Left forelimb (tissue), 1 donor: ENCODE measurements at regions not wholly inside any gene's neighbourhood (a gene's known extent, or its start where the extent isn't known, plus 50 kb on each side); places are given as distances from the start of the nearest gene placed in this dataset.
"Not testable (repeated sequence)": the region's sequence is repeated elsewhere in the genome, so short reads cannot be mapped to it uniquely, and the experiment has no call there.

Experiments used
- DNase-seq: peaks from one replicate; pipeline ENCODE4 v3.0.0-alpha.2; 2018; ENCODE audit warnings: low spot score

- no peak for DNase-seq
Measured at GRCh38 chr3:30469133-30469532, 137.3 kb upstream of the TGFBR2 start.

GRCh38 chr3:30470496-30470895 is 135.9 kb upstream of the TGFBR2 start:
- no peak for DNase-seq

- no peak for DNase-seq
Measured at GRCh38 chr3:30471066-30471465, 135.3 kb upstream of the TGFBR2 start.

GRCh38 chr3:30471796-30472489 is 134.5 kb upstream of the TGFBR2 start:
- no peak for DNase-seq

- no peak for DNase-seq
Measured at GRCh38 chr3:30473374-30474051, 132.9 kb upstream of the TGFBR2 start.

GRCh38 chr3:30474371-30474770 is 132.0 kb upstream of the TGFBR2 start:
- DNase-seq = no peak

GRCh38 chr3:30475038-30475808 is 131.2 kb upstream of the TGFBR2 start:
- DNase-seq = no peak

- DNase-seq = no peak
Measured at GRCh38 chr3:30475809-30476178, 130.6 kb upstream of the TGFBR2 start.

- no peak for DNase-seq
Measured at GRCh38 chr3:30476368-30477084, 129.9 kb upstream of the TGFBR2 start.

GRCh38 chr3:30477149-30477921 is 129.1 kb upstream of the TGFBR2 start:
- no peak for DNase-seq

- DNase-seq = not testable (repeated sequence)
Measured at GRCh38 chr3:30479737-30480136, 126.7 kb upstream of the TGFBR2 start.

- DNase-seq = not testable (repeated sequence)
Measured at GRCh38 chr3:30480156-30480555, 126.2 kb upstream of the TGFBR2 start.

GRCh38 chr3:30480587-30480986 is 125.8 kb upstream of the TGFBR2 start:
- DNase-seq = no peak

- no peak for DNase-seq
Measured at GRCh38 chr3:30481241-30481640, 125.2 kb upstream of the TGFBR2 start.

- DNase-seq = not testable (repeated sequence)
Measured at GRCh38 chr3:30484229-30484628, 122.2 kb upstream of the TGFBR2 start.

GRCh38 chr3:30486368-30486767 is 120.0 kb upstream of the TGFBR2 start:
- no peak for DNase-seq

- no peak for DNase-seq
Measured at GRCh38 chr3:30488070-30488756, 118.2 kb upstream of the TGFBR2 start.

GRCh38 chr3:30492322-30493192 is 113.8 kb upstream of the TGFBR2 start:
- DNase-seq = no peak

- no peak for DNase-seq
Measured at GRCh38 chr3:30493911-30494311, 112.5 kb upstream of the TGFBR2 start.
